Fibroblast of villous mesenchyme (primary cell): ENCODE measurements at regions not wholly inside any gene's neighbourhood (a gene's known extent, or its start where the extent isn't known, plus 50 kb on each side); places are given as distances from the start of the nearest gene placed in this dataset.

Experiments used
- DNase-seq: peaks from one replicate; pipeline ENCODE4 v3.0.0-alpha.2; 2010; ENCODE audit warnings: low read depth
- H3K4me3 ChIP-seq: 2 replicates; pipeline ENCODE4 v1.5.1; 2011; ENCODE audit warnings: low read depth, mild to moderate bottlenecking, low read length
- CTCF ChIP-seq: IDR thresholded peaks from 2 replicates; pipeline ENCODE4 v1.5.1; 2012; ENCODE audit warnings: low read depth, mild to moderate bottlenecking, low read length; ENCODE audit not compliant: insufficient read depth

- TF ChIP-seq CTCF: no peak
- no peak for DNase-seq
- no peak overlapping the region for H3K4me3 ChIP-seq
Measured at GRCh38 chr2:65812887-65813286, 380.5 kb upstream of the SPRED2 start.

- no peak for DNase-seq
- H3K4me3 ChIP-seq: no peak overlapping the region
- no peak for TF ChIP-seq CTCF
Measured at GRCh38 chr2:65807942-65808341, 375.5 kb upstream of the SPRED2 start.

GRCh38 chr2:65804777-65805176, 372.4 kb upstream of the SPRED2 start:
- DNase-seq: no peak
- no peak overlapping the region for H3K4me3 ChIP-seq
- no peak for TF ChIP-seq CTCF

GRCh38 chr2:65802298-65802942, 370.0 kb upstream of the SPRED2 start:
- DNase-seq: no peak
- no peak for TF ChIP-seq CTCF
- H3K4me3 ChIP-seq: no peak overlapping the region

- DNase-seq: peak; percentile 45
- H3K4me3 ChIP-seq: no peak overlapping the region
- peak; percentile 58 for TF ChIP-seq CTCF
Measured at GRCh38 chr2:65800998-65801397, 368.6 kb upstream of the SPRED2 start.

- TF ChIP-seq CTCF: no peak
- no peak for DNase-seq
- H3K4me3 ChIP-seq: no peak overlapping the region
Measured at GRCh38 chr2:65799141-65799854, 366.9 kb upstream of the SPRED2 start.
